A549 (cell line): ENCODE measurements at regions not wholly inside any gene's neighbourhood (a gene's known extent, or its start where the extent isn't known, plus 50 kb on each side); places are given as distances from the start of the nearest gene placed in this dataset.
A peak's percentile ranks its signal among the peaks of the same experiment; 100 is the strongest.

ENCODE experiments used
- BCL3 ChIP-seq: fragments of >200 bp; sonication (Bioruptor Twin); formaldehyde crosslinking; IDR thresholded peaks from 3 replicates; pipeline ENCODE4 v1.6.1; 2016
- BHLHE40 ChIP-seq: IDR thresholded peaks from 2 replicates; pipeline ENCODE4 v1.6.1; 2012; ENCODE audit warnings: low read depth, low read length, inconsistent platforms
- CBX2 ChIP-seq: fragments of 200-600 bp; sonication (generic); IDR thresholded peaks from 2 replicates; pipeline ENCODE4 v1.6.1; 2016; ENCODE audit warnings: low read depth, mild to moderate bottlenecking, borderline replicate concordance
- CTCF ChIP-seq: fragments of >200 bp; sonication (Bioruptor Twin); formaldehyde crosslinking; IDR thresholded peaks from 3 replicates; pipeline ENCODE4 v1.5.1; 2016
- EHF ChIP-seq: fragments of 250-450 bp; sonication (Bioruptor Pico); IDR thresholded peaks from 2 replicates; pipeline ENCODE4 v1.5.0; 2020; ENCODE audit warnings: mild to moderate bottlenecking
- EHMT2 ChIP-seq: fragments of 200-600 bp; sonication (generic); IDR thresholded peaks from 2 replicates; pipeline ENCODE4 v1.6.1; 2016; ENCODE audit warnings: antibody characterized with exemption, low read depth, mild to moderate bottlenecking, moderate library complexity
- EP300 ChIP-seq, 2 experiments: fragments of >200 bp; sonication (Bioruptor Twin); formaldehyde crosslinking; IDR thresholded peaks; 2 replicates in 1 of 2; 3 replicates in 1 of 2; pipeline ENCODE4 v1.6.1; 2016 to 2017
- FOSB ChIP-seq: fragments of 250-450 bp; sonication (Bioruptor Pico); IDR thresholded peaks from 2 replicates; pipeline ENCODE4 v1.5.0; 2020; ENCODE audit warnings: mild to moderate bottlenecking, moderate library complexity
- FOSL2 ChIP-seq, 2 experiments: fragments of 450-650 bp in 1 of 2; fragments of >200 bp in 1 of 2; sonication (Bioruptor Twin) in 1 of 2; formaldehyde crosslinking; IDR thresholded peaks; 2 replicates each; pipeline versions ENCODE4 v1.5.0 to v1.6.1; 2016 to 2020; ENCODE audit warnings: mild to moderate bottlenecking in 1 of 2, moderate library complexity in 1 of 2
- FOXS1 ChIP-seq: fragments of 250-450 bp; sonication (Bioruptor Pico); IDR thresholded peaks from 2 replicates; pipeline ENCODE4 v1.5.0; 2020; ENCODE audit warnings: mild to moderate bottlenecking, moderate library complexity
- GATA3 ChIP-seq: IDR thresholded peaks from 2 replicates; pipeline ENCODE4 v1.6.1; 2012; ENCODE audit warnings: borderline replicate concordance
- JUN ChIP-seq, 2 experiments: fragments of >200 bp; sonication (Bioruptor Twin); formaldehyde crosslinking; IDR thresholded peaks; 2 replicates in 1 of 2; 3 replicates in 1 of 2; pipeline ENCODE4 v1.6.1; 2016 to 2017
- KDM1A ChIP-seq: fragments of 200-600 bp; sonication (generic); IDR thresholded peaks from 2 replicates; pipeline ENCODE4 v1.6.1; 2016; ENCODE audit warnings: low read depth, mild to moderate bottlenecking
- MAZ ChIP-seq: fragments of 150-350 bp; IDR thresholded peaks from 2 replicates; pipeline ENCODE4 v1.6.1; 2014; ENCODE audit warnings: antibody characterized with exemption, low read depth, low read length, borderline replicate concordance
- MYC ChIP-seq: IDR thresholded peaks from 2 replicates; pipeline ENCODE4 v1.6.1; 2012; ENCODE audit warnings: mild to moderate bottlenecking, inconsistent platforms, low read length, improper control_type of control experiment, borderline replicate concordance
- NFE2L2 ChIP-seq: fragments of 150-350 bp; conservative IDR thresholded peaks from 2 replicates; pipeline ENCODE4 v1.6.1; 2014; ENCODE audit warnings: low read length
- NR3C1 ChIP-seq: fragments of >200 bp; sonication (Bioruptor Twin); formaldehyde crosslinking; IDR thresholded peaks from 3 replicates; pipeline ENCODE4 v1.6.1; 2017
- PBX3 ChIP-seq: IDR thresholded peaks from 2 replicates; pipeline ENCODE4 v1.6.1; 2012
- PHF8 ChIP-seq: fragments of 200-600 bp; sonication (generic); IDR thresholded peaks from 2 replicates; pipeline ENCODE4 v1.6.1; 2016; ENCODE audit warnings: low read depth, mild to moderate bottlenecking, antibody characterized with exemption, moderate library complexity, borderline replicate concordance
- REST ChIP-seq: fragments of 200-600 bp; sonication (generic); IDR thresholded peaks from 2 replicates; pipeline ENCODE4 v1.6.1; 2016; ENCODE audit warnings: antibody characterized with exemption, mild to moderate bottlenecking, moderate library complexity
- RNF2 ChIP-seq: fragments of 200-600 bp; sonication (generic); IDR thresholded peaks from 2 replicates; pipeline ENCODE4 v1.6.1; 2016; ENCODE audit warnings: low read depth, mild to moderate bottlenecking, antibody characterized with exemption, moderate library complexity, borderline replicate concordance
- SREBF2 ChIP-seq: fragments of 450-650 bp; IDR thresholded peaks from 2 replicates; pipeline ENCODE4 v1.6.1; 2014; ENCODE audit warnings: mild to moderate bottlenecking, moderate library complexity
- TP53 ChIP-seq: fragments of 250-450 bp; sonication (Bioruptor Pico); IDR thresholded peaks from 2 replicates; pipeline ENCODE4 v1.5.0; 2021; ENCODE audit warnings: mild to moderate bottlenecking, moderate library complexity
- ZFP36 ChIP-seq: fragments of 450-650 bp; IDR thresholded peaks from 2 replicates; pipeline ENCODE4 v1.6.1; 2014; ENCODE audit warnings: borderline replicate concordance; ENCODE audit not compliant: partially characterized antibody
- ZNF302 ChIP-seq: fragments of 250-450 bp; sonication (Bioruptor Pico); IDR thresholded peaks from 2 replicates; pipeline ENCODE4 v1.9.0; 2021; ENCODE audit warnings: inconsistent platforms, mild to moderate bottlenecking, moderate library complexity
- TF ChIP-seq, protein P1 (sequence below): fragments of 250-450 bp; sonication (Bioruptor Pico); IDR thresholded peaks from 2 replicates; pipeline ENCODE4 v1.5.0; 2020; ENCODE audit warnings: low read depth, mild to moderate bottlenecking, moderate library complexity
- TF ChIP-seq, protein P2 (sequence below): IDR thresholded peaks from 2 replicates; pipeline ENCODE4 v1.6.1; 2012
- TF ChIP-seq, protein P3 (sequence below): fragments of 150-350 bp; IDR thresholded peaks from 2 replicates; pipeline ENCODE4 v1.6.1; 2014; ENCODE audit warnings: low read depth, mild to moderate bottlenecking, low read length

DNA sequence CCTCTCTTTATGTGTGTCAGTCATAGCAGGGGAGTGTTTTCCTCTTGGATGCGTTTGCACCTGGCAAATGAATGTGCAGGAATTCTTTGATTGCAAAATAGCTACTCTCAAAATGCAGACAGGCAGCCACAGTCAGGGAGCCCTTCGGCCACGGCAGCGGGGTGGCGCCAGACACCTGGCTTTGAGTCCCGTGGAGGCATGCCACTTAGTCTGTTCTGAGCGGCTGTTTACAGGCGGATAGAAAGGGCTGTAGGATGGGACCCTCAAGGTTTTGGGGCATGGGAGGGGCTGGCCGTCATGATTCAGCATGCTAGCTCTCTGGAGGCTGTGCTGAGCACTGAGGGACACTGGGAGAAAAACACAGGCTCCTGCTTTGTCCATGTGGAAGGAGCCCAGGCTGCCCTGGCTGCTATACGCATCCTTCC is 117.1 kb downstream of the SLC25A47 start (continued):
- TF ChIP-seq REST (no peak), BHLHE40 (no peak), ZFP36 (no peak), CBX2 (no peak), FOXS1 (CRISPR knock-in tag) (no peak), EHMT2 (no peak), PHF8 (no peak), MYC (no peak; the same call in none of the 2 replicates), FOSB (no peak), EP300 (IDR thresholded peaks at IDR 0.05) (no peak), MAZ (no peak), SREBF2 (no peak), NR3C1 (no peak), TP53 (CRISPR knock-in tag) (no peak), PBX3 (no peak), KDM1A (no peak), FOSL2 (IDR thresholded peaks at IDR 0.05) (no peak), FOSL2 (CRISPR knock-in tag; IDR thresholded peaks at IDR 0.05) (no peak), CTCF (peak; percentile 90), GATA3 (no peak), EHF (no peak), ZNF302 (CRISPR knock-in tag) (no peak), JUN (IDR thresholded peaks at IDR 0.05) (no peak), NFE2L2 (no peak), BCL3 (no peak), RNF2 (no peak)
- TF ChIP-seq, protein P1, sequence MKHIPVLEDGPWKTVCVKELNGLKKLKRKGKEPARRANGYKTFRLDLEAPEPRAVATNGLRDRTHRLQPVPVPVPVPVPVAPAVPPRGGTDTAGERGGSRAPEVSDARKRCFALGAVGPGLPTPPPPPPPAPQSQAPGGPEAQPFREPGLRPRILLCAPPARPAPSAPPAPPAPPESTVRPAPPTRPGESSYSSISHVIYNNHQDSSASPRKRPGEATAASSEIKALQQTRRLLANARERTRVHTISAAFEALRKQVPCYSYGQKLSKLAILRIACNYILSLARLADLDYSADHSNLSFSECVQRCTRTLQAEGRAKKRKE = peak; percentile 38; the same call in 1 of the 2 replicates
- TF ChIP-seq, protein P2, sequence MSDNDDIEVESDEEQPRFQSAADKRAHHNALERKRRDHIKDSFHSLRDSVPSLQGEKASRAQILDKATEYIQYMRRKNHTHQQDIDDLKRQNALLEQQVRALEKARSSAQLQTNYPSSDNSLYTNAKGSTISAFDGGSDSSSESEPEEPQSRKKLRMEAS = no peak
- TF ChIP-seq, protein P3, sequence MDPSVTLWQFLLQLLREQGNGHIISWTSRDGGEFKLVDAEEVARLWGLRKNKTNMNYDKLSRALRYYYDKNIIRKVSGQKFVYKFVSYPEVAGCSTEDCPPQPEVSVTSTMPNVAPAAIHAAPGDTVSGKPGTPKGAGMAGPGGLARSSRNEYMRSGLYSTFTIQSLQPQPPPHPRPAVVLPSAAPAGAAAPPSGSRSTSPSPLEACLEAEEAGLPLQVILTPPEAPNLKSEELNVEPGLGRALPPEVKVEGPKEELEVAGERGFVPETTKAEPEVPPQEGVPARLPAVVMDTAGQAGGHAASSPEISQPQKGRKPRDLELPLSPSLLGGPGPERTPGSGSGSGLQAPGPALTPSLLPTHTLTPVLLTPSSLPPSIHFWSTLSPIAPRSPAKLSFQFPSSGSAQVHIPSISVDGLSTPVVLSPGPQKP = no peak
- TF ChIP-seq, all 56 proteins: peak for 6
